ENCODE measurements at regions not wholly inside any gene's neighbourhood (a gene's known extent, or its start where the extent isn't known, plus 50 kb on each side); places are given as distances from the start of the nearest gene placed in this dataset.

- TF ChIP-seq POLR2A (IDR thresholded peaks at IDR 0.05): no peak
- TF ChIP-seq CTCF (IDR thresholded peaks at IDR 0.05): no peak
- no peak for TF ChIP-seq POLR2AphosphoS5 (IDR thresholded peaks at IDR 0.05)
Measured at GRCh38 chr2:220678943-220679342, 893.2 kb downstream of the EPHA4 start.

Measured in transverse colon (tissue), 4 donors.